UCSD-AML1 (cell line): ENCODE measurements at regions not wholly inside any gene's neighbourhood (a gene's known extent, or its start where the extent isn't known, plus 50 kb on each side); places are given as distances from the start of the nearest gene placed in this dataset.

Experiments
- DNase-seq: peaks from one replicate; lab custom pipeline; 2025; ENCODE audit not compliant: unreplicated experiment; lab: John Stamatoyannopoulos, UW

- no peak for DNase-seq
Observed at GRCh38 chr5:18807256-18808149, 1173.2 kb downstream of the TAF11L14 start.

- DNase-seq = no peak
Observed at GRCh38 chr5:18811661-18812060, 1176.3 kb downstream of the CDH18 start.

- no peak for DNase-seq
Observed at GRCh38 chr5:18828351-18828750, 1159.6 kb downstream of the CDH18 start.

- no peak for DNase-seq
Observed at GRCh38 chr5:18829539-18829938, 1158.5 kb downstream of the CDH18 start.

- no peak for DNase-seq
Observed at GRCh38 chr5:18850216-18850615, 1137.8 kb downstream of the CDH18 start.

- DNase-seq = no peak
Observed at GRCh38 chr5:18872978-18873377, 1115.0 kb downstream of the CDH18 start.

- DNase-seq = no peak
Observed at GRCh38 chr5:18876565-18876964, 1111.4 kb downstream of the CDH18 start.

- DNase-seq = no peak
Observed at GRCh38 chr5:18881615-18882014, 1106.4 kb downstream of the CDH18 start.

- DNase-seq = no peak
Observed at GRCh38 chr5:18882154-18882553, 1105.8 kb downstream of the CDH18 start.

- DNase-seq = no peak
Observed at GRCh38 chr5:18888821-18889220, 1099.2 kb downstream of the CDH18 start.

- DNase-seq = no peak
Observed at GRCh38 chr5:18900644-18901043, 1087.4 kb downstream of the CDH18 start.

GRCh38 chr5:18920966-18921365 is 1067.0 kb downstream of the CDH18 start:
- DNase-seq = no peak

- DNase-seq = no peak
Observed at GRCh38 chr5:18932081-18932480, 1055.9 kb downstream of the CDH18 start.

GRCh38 chr5:18944771-18945170 is 1043.2 kb downstream of the CDH18 start:
- no peak for DNase-seq

GRCh38 chr5:18954239-18954638 is 1033.8 kb downstream of the CDH18 start:
- no peak for DNase-seq

- no peak for DNase-seq
Observed at GRCh38 chr5:18959535-18959934, 1028.5 kb downstream of the CDH18 start.

- DNase-seq = no peak
Observed at GRCh38 chr5:18961234-18961633, 1026.8 kb downstream of the CDH18 start.

- DNase-seq = no peak
Observed at GRCh38 chr5:18965893-18966292, 1022.1 kb downstream of the CDH18 start.

- DNase-seq = no peak
Observed at GRCh38 chr5:18967637-18968036, 1020.4 kb downstream of the CDH18 start.

- DNase-seq = no peak
Observed at GRCh38 chr5:18968966-18969365, 1019.0 kb downstream of the CDH18 start.

GRCh38 chr5:18970000-18970399 is 1018.0 kb downstream of the CDH18 start:
- DNase-seq = no peak

- DNase-seq = no peak
Observed at GRCh38 chr5:18972177-18972576, 1015.8 kb downstream of the CDH18 start.

GRCh38 chr5:18975624-18976023 is 1012.4 kb downstream of the CDH18 start:
- DNase-seq = no peak
